Hepatocyte (in vitro differentiated cells): ENCODE measurements at regions not wholly inside any gene's neighbourhood (a gene's known extent, or its start where the extent isn't known, plus 50 kb on each side); places are given as distances from the start of the nearest gene placed in this dataset.

Source experiments
- DNase-seq: peaks from one replicate; pipeline ENCODE4 v3.0.0-alpha.2; 2016; ENCODE audit warnings: low spot score
- H2AFZ ChIP-seq: fragments of 200-600 bp; sonication (generic); 2 replicates; pipeline ENCODE4 v1.6.0; 2016; ENCODE audit warnings: antibody characterized with exemption, mild to moderate bottlenecking
- H3K27ac ChIP-seq: fragments of 200-600 bp; sonication (generic); 2 replicates; pipeline ENCODE4 v1.5.1; 2016; ENCODE audit warnings: mild to moderate bottlenecking
- H3K27me3 ChIP-seq: fragments of 200-600 bp; sonication (generic); 2 replicates; pipeline ENCODE4 v1.6.1; 2016
- H3K36me3 ChIP-seq: fragments of 200-600 bp; sonication (generic); replicated peaks from 2 replicates; pipeline ENCODE4 v1.5.1; 2016; ENCODE audit warnings: low read depth; ENCODE audit not compliant: insufficient read depth
- H3K4me1 ChIP-seq: fragments of 200-600 bp; sonication (generic); 2 replicates; pipeline ENCODE4 v1.5.1; 2016; ENCODE audit warnings: mild to moderate bottlenecking, moderate library complexity; ENCODE audit not compliant: insufficient read depth
- H3K4me2 ChIP-seq: fragments of 200-600 bp; sonication (generic); 2 replicates; pipeline ENCODE4 v1.6.0; 2016
- H3K4me3 ChIP-seq: fragments of 200-600 bp; sonication (generic); 2 replicates; pipeline ENCODE4 v1.5.1; 2016; ENCODE audit warnings: mild to moderate bottlenecking
- H3K79me2 ChIP-seq: fragments of 200-600 bp; sonication (generic); 2 replicates; pipeline ENCODE4 v1.6.0; 2017; ENCODE audit warnings: mild to moderate bottlenecking
- H3K9me2 ChIP-seq: fragments of 200-600 bp; sonication (generic); replicated peaks from 2 replicates; pipeline ENCODE4 v1.6.0; 2017; ENCODE audit warnings: mild to moderate bottlenecking; ENCODE audit not compliant: insufficient read depth
- H3K9me3 ChIP-seq: fragments of 200-600 bp; sonication (generic); 2 replicates; pipeline ENCODE4 v1.5.1; 2016; ENCODE audit warnings: low read depth, mild to moderate bottlenecking
- H4K20me1 ChIP-seq: fragments of 200-600 bp; sonication (generic); 2 replicates; pipeline ENCODE4 v1.6.0; 2016; ENCODE audit warnings: mild to moderate bottlenecking; ENCODE audit not compliant: insufficient read depth, poor library complexity, severe bottlenecking
- EZH2 ChIP-seq: fragments of 200-600 bp; sonication (generic); IDR thresholded peaks from 2 replicates; pipeline ENCODE4 v1.6.1; 2016; ENCODE audit warnings: antibody characterized with exemption, mild to moderate bottlenecking, borderline replicate concordance
- EZH2phosphoT487 ChIP-seq: fragments of 200-600 bp; sonication (generic); IDR thresholded peaks from one replicate; pipeline ENCODE4 v1.6.1; 2018; ENCODE audit warnings: antibody characterized with exemption, mild to moderate bottlenecking, low read depth, moderate library complexity; ENCODE audit not compliant: unreplicated experiment, severe bottlenecking
- WGBS: methylation state at CpG from one replicate; pipeline ENCODE4 v1.1.6; 2016; ENCODE audit warnings: low lambda C conversion rate; ENCODE audit errors: missing lambda C conversion rate; 5-methylcytosine and 5-hydroxymethylcytosine counted together
- TF ChIP-seq, protein P1 (sequence below): fragments of 200-600 bp; sonication (generic); IDR thresholded peaks from 2 replicates; pipeline ENCODE4 v1.5.1; 2016; ENCODE audit warnings: antibody characterized with exemption, mild to moderate bottlenecking; ENCODE audit not compliant: poor library complexity

- Histone ChIP-seq H3K36me3 (no peaks in the 10 kb centered on the region), H3K9me2 (no peaks in the 10 kb centered on the region), H3K27ac (no peak overlapping the region), H3K27me3 (no peaks in the 10 kb centered on the region), H2AFZ (no peak overlapping the region), H4K20me1 (no peaks in the 10 kb centered on the region), H3K4me1 (no peaks in the 10 kb centered on the region), H3K79me2 (no peaks in the 10 kb centered on the region), H3K9me3 (no peaks in the 10 kb centered on the region), H3K4me2 (no peak overlapping the region), H3K4me3 (no peak overlapping the region)
- TF ChIP-seq EZH2phosphoT487 (no peak), EZH2 (no peak)
- TF ChIP-seq, protein P1, sequence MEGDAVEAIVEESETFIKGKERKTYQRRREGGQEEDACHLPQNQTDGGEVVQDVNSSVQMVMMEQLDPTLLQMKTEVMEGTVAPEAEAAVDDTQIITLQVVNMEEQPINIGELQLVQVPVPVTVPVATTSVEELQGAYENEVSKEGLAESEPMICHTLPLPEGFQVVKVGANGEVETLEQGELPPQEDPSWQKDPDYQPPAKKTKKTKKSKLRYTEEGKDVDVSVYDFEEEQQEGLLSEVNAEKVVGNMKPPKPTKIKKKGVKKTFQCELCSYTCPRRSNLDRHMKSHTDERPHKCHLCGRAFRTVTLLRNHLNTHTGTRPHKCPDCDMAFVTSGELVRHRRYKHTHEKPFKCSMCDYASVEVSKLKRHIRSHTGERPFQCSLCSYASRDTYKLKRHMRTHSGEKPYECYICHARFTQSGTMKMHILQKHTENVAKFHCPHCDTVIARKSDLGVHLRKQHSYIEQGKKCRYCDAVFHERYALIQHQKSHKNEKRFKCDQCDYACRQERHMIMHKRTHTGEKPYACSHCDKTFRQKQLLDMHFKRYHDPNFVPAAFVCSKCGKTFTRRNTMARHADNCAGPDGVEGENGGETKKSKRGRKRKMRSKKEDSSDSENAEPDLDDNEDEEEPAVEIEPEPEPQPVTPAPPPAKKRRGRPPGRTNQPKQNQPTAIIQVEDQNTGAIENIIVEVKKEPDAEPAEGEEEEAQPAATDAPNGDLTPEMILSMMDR: no peak
- no peak for DNase-seq
Observed at GRCh38 chr5:28065656-28066055, 1027.3 kb upstream of the CDH9 start.

- H3K9me2 ChIP-seq: no peaks in the 10 kb centered on the region
- no peak overlapping the region for H3K4me2 ChIP-seq
- no peaks in the 10 kb centered on the region for H3K36me3 ChIP-seq
- WGBS: 97% methylated on average over 1 of the region's 1 CpG
- no peak overlapping the region for H2AFZ ChIP-seq
- no peaks in the 10 kb centered on the region for H3K9me3 ChIP-seq
- TF ChIP-seq EZH2phosphoT487 (no peak), EZH2 (no peak)
- TF ChIP-seq, protein P1: no peak
- no peaks in the 10 kb centered on the region for H3K27me3 ChIP-seq
- H4K20me1 ChIP-seq: no peaks in the 10 kb centered on the region
- no peak overlapping the region for H3K4me3 ChIP-seq
- DNase-seq: no peak
- H3K79me2 ChIP-seq: no peaks in the 10 kb centered on the region
- H3K4me1 ChIP-seq: no peaks in the 10 kb centered on the region
- H3K27ac ChIP-seq: no peak overlapping the region
Observed at GRCh38 chr5:28046596-28046995, 1008.2 kb upstream of the CDH9 start.

GRCh38 chr5:28027851-28028250, 989.5 kb upstream of the CDH9 start:
- WGBS: 96% methylated on average over 1 of the region's 1 CpG
- TF ChIP-seq EZH2 (no peak), EZH2phosphoT487 (no peak)
- TF ChIP-seq, protein P1: no peak

GRCh38 chr5:28017178-28017577, 978.8 kb upstream of the CDH9 start:
- Histone ChIP-seq H3K9me2 (no peaks in the 10 kb centered on the region), H3K36me3 (no peaks in the 10 kb centered on the region), H3K9me3 (no peaks in the 10 kb centered on the region), H3K27me3 (no peaks in the 10 kb centered on the region), H4K20me1 (no peaks in the 10 kb centered on the region), H2AFZ (no peak overlapping the region), H3K4me2 (no peak overlapping the region), H3K79me2 (no peaks in the 10 kb centered on the region), H3K27ac (no peak overlapping the region), H3K4me1 (no peaks in the 10 kb centered on the region), H3K4me3 (no peak overlapping the region)
- TF ChIP-seq EZH2phosphoT487 (no peak), EZH2 (no peak)
- TF ChIP-seq, protein P1: no peak
- WGBS: 75% methylated on average over 1 of the region's 1 CpG
- DNase-seq: no peak

More at GRCh38 chr5:28027851-28028250, 989.5 kb upstream of the CDH9 start:
- no peaks in the 10 kb centered on the region for H3K9me3 ChIP-seq
- no peaks in the 10 kb centered on the region for H3K79me2 ChIP-seq
- no peak overlapping the region for H3K27ac ChIP-seq
- H3K4me3 ChIP-seq: no peak overlapping the region
- no peak overlapping the region for H3K4me2 ChIP-seq
- no peak overlapping the region for H2AFZ ChIP-seq
- H3K27me3 ChIP-seq: no peaks in the 10 kb centered on the region
- no peaks in the 10 kb centered on the region for H3K4me1 ChIP-seq
- no peak for DNase-seq
- no peaks in the 10 kb centered on the region for H4K20me1 ChIP-seq
- peaks cover 4% of the 10 kb centered on the region for H3K9me2 ChIP-seq
- H3K36me3 ChIP-seq: no peaks in the 10 kb centered on the region
